SJCRH30 (cell line): ENCODE measurements at regions not wholly inside any gene's neighbourhood (a gene's known extent, or its start where the extent isn't known, plus 50 kb on each side); places are given as distances from the start of the nearest gene placed in this dataset.

Source experiments
- DNase-seq, 2 experiments: peaks; one replicate each; pipeline ENCODE4 v3.0.0-alpha.2; 2015 to 2020
- H3K27ac ChIP-seq: fragments of 250-450 bp; sonication (Bioruptor Pico); 2 replicates; pipeline ENCODE4 v1.5.1; 2020; ENCODE audit warnings: mild to moderate bottlenecking, moderate library complexity
- H3K27me3 ChIP-seq: fragments of 250-450 bp; sonication (Bioruptor Pico); 2 replicates; pipeline ENCODE4 v1.5.1; 2020; ENCODE audit warnings: mild to moderate bottlenecking, moderate library complexity
- H3K36me3 ChIP-seq: fragments of 250-450 bp; sonication (Bioruptor Pico); 2 replicates; pipeline ENCODE4 v1.5.1; 2020; ENCODE audit warnings: mild to moderate bottlenecking, moderate library complexity
- H3K4me1 ChIP-seq: fragments of 250-450 bp; sonication (Bioruptor Pico); 2 replicates; pipeline ENCODE4 v1.5.1; 2020; ENCODE audit warnings: mild to moderate bottlenecking, moderate library complexity
- H3K4me3 ChIP-seq: fragments of 250-450 bp; sonication (Bioruptor Pico); 2 replicates; pipeline ENCODE4 v1.5.1; 2020; ENCODE audit warnings: mild to moderate bottlenecking, moderate library complexity
- H3K9me3 ChIP-seq: fragments of 250-450 bp; sonication (Bioruptor Pico); replicated peaks from 2 replicates; pipeline ENCODE4 v1.5.1; 2020; ENCODE audit warnings: mild to moderate bottlenecking, moderate library complexity

DNA sequence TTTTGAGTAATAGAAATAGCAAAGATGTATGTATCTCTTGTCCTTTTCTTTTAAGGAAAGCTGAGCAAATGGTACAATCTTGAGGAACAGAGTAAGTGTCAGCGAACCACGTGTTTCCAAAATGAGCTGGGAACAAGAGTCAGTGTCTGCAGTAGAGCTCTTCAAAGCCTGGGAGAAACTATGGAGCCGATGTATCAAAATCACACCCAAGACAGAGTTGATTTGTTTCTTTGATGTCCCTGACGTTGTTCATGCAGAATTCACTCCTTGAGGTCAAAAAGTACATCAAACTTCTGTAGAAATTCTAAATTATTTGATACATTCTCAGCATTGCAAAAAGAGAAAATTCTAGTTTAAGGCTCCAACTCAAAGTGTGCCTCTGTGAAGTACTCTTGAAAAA is 216.5 kb downstream of the SKIDA1 start:
- DNase-seq: no peak
- Histone ChIP-seq H3K27me3 (no peaks in the 10 kb centered on the region), H3K9me3 (no peaks in the 10 kb centered on the region), H3K4me3 (no peak overlapping the region), H3K27ac (no peak overlapping the region), H3K4me1 (no peaks in the 10 kb centered on the region), H3K36me3 (no peaks in the 10 kb centered on the region)

DNA sequence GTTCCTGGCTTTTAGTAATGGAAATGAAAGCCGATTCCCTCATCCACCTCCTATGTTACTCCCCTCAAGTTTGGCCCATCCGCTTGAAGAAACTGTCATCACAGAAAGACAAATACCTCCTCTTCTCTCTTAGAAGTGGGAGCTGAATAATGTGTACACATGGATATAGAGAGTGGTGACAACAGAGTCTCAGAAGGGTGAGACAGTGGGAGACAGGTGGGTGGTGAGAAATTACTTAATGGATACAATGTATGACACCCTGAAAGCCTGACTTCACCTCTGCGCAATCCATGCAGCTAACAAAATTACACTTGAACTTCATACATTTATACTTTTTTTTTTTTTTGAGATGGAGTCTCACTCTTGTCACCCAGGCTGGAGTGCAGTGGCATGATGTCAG is 217.5 kb downstream of the SKIDA1 start:
- Histone ChIP-seq H3K4me3 (no peak overlapping the region), H3K9me3 (no peaks in the 10 kb centered on the region), H3K36me3 (no peaks in the 10 kb centered on the region), H3K27me3 (no peaks in the 10 kb centered on the region), H3K27ac (no peak overlapping the region), H3K4me1 (no peaks in the 10 kb centered on the region)
- DNase-seq: no peak

DNA sequence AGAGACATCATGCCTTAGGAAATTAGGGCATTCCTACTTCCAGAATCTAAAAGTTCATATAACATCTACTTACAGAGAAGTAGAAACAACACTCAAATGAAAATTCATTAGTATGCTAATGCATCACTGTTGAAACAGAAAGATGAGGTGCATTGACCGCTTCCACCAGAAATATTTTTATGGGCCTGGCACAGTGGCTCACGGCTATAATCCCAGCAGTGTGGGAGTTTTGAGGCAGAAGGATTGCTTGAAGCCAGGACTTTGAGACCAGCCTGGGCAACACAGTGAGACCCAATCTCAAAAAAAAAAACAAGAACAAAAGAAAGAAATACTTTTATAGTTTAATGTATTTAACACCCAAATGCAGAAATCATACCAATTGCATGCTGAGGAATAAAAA is 220.9 kb downstream of the SKIDA1 start:
- Histone ChIP-seq H3K27me3 (no peaks in the 10 kb centered on the region), H3K27ac (no peak overlapping the region), H3K4me3 (no peak overlapping the region), H3K9me3 (no peaks in the 10 kb centered on the region), H3K4me1 (no peaks in the 10 kb centered on the region), H3K36me3 (no peaks in the 10 kb centered on the region)
- no peak for DNase-seq

DNA sequence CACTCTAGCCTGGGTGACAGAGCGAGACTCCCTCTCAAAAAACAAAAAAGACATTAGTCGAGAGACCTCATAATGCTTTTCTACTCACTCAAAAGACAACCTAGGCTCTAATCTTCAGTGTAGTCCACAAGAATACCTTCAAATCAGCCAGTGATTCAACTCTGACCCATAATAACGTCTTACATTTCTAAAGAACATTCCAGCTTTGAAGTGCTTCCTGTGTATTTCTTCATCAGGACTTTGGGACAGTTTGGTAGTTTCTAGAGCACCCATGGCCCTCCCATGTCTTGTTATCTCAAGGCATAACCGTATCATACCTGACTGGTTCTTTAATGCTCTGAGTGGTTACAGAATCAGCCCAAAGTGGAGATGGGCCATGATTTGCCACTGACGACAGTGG is 221.3 kb downstream of the SKIDA1 start:
- DNase-seq: no peak
- Histone ChIP-seq H3K9me3 (no peaks in the 10 kb centered on the region), H3K27me3 (no peaks in the 10 kb centered on the region), H3K4me3 (no peak overlapping the region), H3K36me3 (no peaks in the 10 kb centered on the region), H3K27ac (no peak overlapping the region), H3K4me1 (no peaks in the 10 kb centered on the region)

DNA sequence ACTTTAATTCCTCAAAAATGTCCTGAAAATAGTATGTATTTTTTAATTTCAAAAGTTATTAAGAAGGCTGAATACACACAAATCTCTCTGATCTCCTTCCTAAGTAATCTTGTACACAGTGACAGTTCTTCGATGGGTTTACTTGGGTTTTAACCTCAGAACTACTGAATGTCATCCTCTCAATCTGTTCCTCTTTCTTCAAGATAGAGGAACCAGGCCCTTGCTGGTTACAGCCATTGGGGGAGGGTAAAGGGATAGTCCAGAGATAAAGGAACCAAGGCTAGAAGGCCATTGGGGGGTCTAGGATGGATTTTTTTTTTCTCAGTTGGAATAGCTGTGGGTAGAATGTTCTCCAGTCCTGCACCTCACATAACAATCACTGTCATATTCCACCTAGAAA is 224.9 kb downstream of the SKIDA1 start:
- Histone ChIP-seq H3K4me1 (no peaks in the 10 kb centered on the region), H3K4me3 (no peak overlapping the region), H3K27me3 (no peaks in the 10 kb centered on the region), H3K36me3 (no peaks in the 10 kb centered on the region), H3K27ac (no peak overlapping the region), H3K9me3 (no peaks in the 10 kb centered on the region)
- no peak for DNase-seq

DNA sequence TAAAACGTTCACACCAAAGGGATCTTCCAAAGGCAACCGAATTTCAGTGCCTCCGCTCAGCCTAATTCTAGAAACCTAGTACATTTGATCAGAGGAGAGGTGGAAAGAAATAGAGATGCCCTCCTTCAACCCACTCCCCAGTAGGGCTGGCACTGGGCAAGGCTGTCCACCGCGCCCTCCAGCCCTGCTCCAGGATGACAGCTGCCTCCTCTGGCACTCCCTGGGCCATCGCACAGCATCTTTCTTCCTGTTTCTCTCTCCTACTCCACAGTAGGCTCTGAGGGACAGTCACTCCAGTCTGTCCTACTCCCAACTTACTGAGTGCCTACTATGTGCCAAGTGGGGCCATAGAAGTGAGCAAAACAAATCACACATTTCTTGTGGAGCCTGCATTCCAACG is 226.2 kb downstream of the SKIDA1 start:
- H3K27ac ChIP-seq: no peak overlapping the region
- no peaks in the 10 kb centered on the region for H3K27me3 ChIP-seq
- no peaks in the 10 kb centered on the region for H3K9me3 ChIP-seq
- DNase-seq: no peak
- no peaks in the 10 kb centered on the region for H3K36me3 ChIP-seq
- peaks cover under 1% of the 10 kb centered on the region; the same call in 1 of the 2 replicates for H3K4me1 ChIP-seq
- H3K4me3 ChIP-seq: no peak overlapping the region

DNA sequence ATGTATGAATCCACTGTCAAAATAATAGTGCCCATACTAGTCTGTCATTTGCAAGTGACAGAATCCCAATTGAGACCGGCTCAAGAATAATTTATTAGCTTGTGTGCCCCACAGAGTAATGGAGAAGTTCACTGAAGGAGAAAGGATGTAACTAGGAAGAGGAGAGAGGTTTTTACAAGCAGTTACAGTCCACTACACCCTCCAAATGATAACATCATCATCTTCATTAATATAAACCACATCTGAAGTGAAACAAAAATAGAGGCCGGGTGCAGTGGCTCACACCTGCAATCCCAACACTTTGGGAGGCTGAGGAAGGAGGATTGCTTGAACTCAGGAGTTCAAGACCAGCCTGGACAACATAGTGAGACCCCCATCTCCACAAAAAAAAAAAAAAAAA is 226.8 kb downstream of the SKIDA1 start:
- H3K36me3 ChIP-seq: no peaks in the 10 kb centered on the region
- no peak for DNase-seq
- no peak overlapping the region for H3K27ac ChIP-seq
- H3K27me3 ChIP-seq: no peaks in the 10 kb centered on the region
- H3K9me3 ChIP-seq: no peaks in the 10 kb centered on the region
- H3K4me3 ChIP-seq: no peak overlapping the region
- H3K4me1 ChIP-seq: peaks cover 7% of the 10 kb centered on the region

DNA sequence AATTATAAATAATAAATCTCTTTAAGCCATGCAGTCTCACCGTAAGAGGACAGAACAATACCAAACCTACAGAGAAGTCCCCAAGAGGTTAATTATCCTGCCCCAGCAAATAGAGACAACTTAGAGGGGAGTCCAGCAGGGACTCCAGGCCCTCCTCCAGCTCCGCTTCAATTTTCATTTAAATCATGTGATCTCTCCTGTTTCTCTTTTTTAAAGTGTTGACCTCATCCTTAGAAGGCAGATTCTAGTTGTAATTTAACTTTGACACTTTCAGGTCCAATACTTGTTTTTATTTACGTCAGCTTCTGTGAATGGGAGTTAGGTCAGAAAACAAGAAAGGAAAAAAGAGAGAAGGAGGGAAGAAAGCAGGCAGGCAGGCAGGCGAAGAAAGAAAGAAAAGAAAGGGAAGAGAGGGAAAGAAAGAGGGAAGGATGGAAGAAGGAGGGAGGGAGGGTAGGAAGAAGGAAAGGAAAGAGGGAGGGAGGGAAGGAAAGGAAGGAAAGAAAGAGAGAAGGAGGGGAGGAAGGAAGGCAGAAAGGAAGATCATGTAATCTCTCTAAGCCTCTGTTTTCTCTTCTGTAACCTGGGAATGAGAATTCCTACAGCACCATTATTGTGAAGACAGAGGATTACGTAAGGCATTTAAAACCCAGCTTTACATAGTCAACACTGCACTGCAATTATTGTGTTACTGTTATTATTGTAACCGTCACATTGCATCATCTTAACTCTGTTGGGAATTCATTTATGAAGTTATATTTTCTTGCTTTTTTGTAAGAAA is 227.7 kb downstream of the SKIDA1 start:
- Histone ChIP-seq H3K9me3 (no peaks in the 10 kb centered on the region), H3K36me3 (no peaks in the 10 kb centered on the region), H3K27ac (no peak overlapping the region), H3K4me1 (peaks cover 8% of the 10 kb centered on the region), H3K27me3 (no peaks in the 10 kb centered on the region), H3K4me3 (no peak overlapping the region)
- DNase-seq: no peak

DNA sequence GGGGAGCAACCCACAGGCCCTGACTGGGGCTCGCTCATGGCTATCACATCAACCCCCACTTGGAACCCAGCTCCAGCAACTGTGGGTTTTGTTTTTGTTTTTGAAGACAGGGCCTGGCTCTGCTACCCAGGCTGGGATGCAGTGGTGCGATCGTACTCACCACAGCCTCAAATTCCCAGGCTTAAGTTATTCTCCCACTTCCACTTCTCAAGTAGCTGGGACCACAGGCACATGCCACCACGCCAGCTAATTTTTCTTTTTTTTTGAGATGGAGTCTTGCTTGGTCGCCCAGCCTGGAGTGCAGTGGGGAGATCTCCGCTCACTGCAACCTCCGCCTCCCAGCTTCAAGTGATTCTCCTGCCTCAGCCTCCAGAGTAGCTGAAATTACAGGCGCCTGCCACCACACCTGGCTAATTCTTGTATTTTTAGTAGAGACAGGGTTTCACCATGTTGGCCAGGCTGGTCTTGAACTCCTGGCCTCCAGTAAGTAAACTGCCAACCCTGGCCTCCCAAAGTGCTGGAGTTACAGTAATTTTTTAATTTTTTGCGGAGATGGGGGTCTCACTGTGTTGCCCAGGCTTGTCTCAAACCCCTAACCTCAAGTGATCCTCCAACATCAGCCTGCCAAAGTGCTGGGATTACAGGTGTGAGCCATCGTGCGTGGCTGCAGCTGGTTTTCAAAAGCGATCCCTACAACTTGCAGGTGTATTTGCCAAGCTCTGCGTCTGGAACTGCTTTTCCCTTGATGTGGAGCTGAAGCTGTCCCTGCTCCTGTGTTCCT is 228.7 kb downstream of the SKIDA1 start:
- DNase-seq: no peak
- no peaks in the 10 kb centered on the region for H3K9me3 ChIP-seq
- H3K4me3 ChIP-seq: no peak overlapping the region
- no peaks in the 10 kb centered on the region for H3K36me3 ChIP-seq
- no peak overlapping the region for H3K27ac ChIP-seq
- peaks cover 15% of the 10 kb centered on the region for H3K4me1 ChIP-seq
- no peaks in the 10 kb centered on the region for H3K27me3 ChIP-seq

DNA sequence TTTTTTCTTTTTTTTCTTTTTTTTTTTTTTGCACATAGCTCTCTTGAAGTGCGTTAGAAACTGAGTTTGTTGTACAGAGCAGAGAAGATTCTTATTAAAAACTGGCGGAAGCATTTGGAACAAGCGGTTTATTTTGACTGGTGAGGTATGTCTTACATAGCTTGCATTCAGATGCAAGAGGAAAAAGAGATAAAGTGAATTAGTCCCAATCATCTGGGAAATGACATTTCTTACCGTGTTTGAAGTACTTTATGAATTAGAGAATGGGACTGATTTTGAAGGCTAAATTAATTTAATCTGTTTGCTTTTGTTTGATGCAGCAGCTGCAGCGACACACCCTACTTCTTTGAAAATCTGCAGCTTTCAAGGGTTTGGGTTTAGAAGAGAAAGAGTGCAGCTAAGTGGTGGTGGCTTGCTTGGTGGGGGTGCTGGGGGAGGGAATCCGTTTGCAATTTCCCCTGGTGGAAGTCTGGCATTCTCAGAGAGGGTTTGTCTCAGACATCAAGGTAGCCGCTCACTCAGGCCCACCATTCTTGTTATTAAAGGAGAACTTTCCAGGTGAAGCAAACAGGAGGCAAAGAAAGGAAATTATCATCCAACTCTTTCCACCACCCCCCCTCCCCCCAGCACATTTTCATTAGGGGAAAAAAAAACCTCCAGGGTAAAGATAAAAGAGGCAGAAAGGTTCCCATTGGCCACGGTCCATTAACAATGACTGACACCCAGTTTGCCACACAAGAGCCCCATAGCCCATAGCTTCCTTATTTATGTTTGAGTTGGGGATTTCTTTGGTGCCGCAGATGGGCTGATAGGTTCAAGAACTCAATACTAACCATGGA is 231.7 kb downstream of the SKIDA1 start:
- Histone ChIP-seq H3K27me3 (no peaks in the 10 kb centered on the region), H3K9me3 (no peaks in the 10 kb centered on the region), H3K36me3 (no peaks in the 10 kb centered on the region), H3K27ac (no peak overlapping the region; the same call in 1 of the 2 replicates), H3K4me3 (peak overlapping the region; percentile 24; the same call in 1 of the 2 replicates), H3K4me1 (peaks cover 15% of the 10 kb centered on the region)
- no peak for DNase-seq

DNA sequence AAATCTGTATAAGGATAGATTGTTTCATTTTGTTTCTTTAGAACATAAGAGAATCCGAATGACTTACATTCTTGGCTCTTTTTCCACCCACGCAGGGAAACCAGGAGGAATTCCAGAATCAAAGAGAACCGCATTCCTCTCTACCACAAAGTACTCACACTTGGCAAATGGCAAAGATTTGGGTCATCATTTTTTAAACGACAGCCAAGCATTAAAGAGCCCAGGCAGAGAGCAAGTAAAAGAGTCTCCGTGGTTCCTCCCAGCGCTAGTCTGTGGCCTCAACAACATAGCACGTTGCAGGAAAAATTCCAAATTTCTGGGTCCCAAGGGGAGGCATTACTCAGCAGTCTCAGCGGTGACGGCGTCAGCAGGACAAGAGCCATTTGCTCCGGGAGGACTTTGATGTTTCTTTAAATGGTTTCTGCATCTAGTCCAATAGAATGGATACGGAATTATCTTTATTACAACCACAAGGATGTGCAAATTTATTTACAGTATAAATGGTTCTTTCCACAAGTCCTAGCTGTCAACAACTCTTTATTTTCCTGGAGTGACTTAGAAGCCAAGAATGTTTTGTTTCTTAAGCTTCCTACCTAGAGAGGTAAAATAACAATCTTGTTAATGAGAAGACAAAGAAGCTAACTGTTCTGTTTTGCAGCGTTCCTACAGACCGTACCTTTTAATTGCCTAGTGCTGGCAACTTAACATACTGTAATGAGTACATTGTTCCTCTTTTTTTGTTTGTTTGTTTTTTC is 232.5 kb downstream of the SKIDA1 start:
- peaks cover 15% of the 10 kb centered on the region for H3K4me1 ChIP-seq
- peak overlapping the region; percentile 17; the same call in 1 of the 2 replicates for H3K27ac ChIP-seq
- DNase-seq: peak; percentile 78 to 79

DNA sequence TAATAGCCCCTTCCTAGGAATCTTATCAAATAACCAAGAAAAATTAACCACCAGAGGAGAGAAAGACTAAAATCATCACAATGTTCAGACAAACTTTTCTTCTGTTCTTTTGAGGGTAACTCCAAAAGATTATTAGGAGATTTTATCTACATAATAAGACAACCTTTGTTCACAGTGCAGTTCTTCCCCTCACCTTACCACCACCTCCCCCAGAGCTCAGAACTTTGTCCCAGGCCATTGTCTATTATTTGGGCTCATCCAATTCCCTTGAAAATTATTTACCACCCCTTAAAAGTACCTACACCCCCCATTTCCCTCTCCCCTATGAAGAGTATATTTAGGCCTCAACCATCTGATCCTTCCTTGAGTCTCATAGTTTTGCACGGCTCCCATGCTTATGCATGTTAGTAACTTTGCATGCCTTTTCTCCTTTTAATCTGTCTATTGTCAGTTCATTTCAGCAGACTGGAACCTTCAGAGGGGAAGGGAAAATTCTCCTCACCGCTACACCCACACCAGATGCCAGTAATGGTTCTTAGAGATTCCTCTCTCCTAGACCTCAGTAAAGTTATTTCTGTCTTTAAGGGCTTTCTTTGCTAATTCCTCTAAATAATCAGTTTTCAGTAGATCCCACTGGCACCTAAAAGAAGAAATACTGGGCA is 234.9 kb downstream of the SKIDA1 start:
- Histone ChIP-seq H3K27me3 (no peaks in the 10 kb centered on the region), H3K27ac (no peak overlapping the region), H3K9me3 (no peaks in the 10 kb centered on the region), H3K4me3 (no peak overlapping the region), H3K36me3 (no peaks in the 10 kb centered on the region), H3K4me1 (peaks cover 15% of the 10 kb centered on the region)
- no peak for DNase-seq

More for the DNA sequence above, 232.5 kb downstream of the SKIDA1 start:
- peak overlapping the region; percentile 24; the same call in 1 of the 2 replicates for H3K4me3 ChIP-seq
- no peaks in the 10 kb centered on the region for H3K36me3 ChIP-seq
- no peaks in the 10 kb centered on the region for H3K27me3 ChIP-seq
- H3K9me3 ChIP-seq: no peaks in the 10 kb centered on the region

DNA sequence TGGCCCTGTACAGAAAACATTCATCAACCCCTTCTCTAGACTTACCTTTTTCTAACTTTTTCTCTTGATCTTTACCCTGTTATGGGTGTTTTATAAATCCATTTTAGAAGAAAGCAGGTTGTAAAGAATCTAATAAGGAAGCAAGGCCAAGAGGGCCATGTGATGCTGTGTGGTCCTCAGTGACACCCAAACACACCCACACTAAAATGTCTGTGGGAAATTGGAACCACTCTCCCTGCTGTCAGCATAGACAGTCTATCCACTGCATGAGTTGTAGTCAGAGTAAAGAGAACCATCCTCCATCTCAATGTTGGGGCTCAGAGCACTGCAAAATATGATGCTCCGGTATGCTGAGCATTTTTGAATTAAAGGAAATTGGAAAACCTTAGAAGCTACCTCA is 235.5 kb downstream of the SKIDA1 start:
- Histone ChIP-seq H3K27ac (no peak overlapping the region), H3K4me3 (no peak overlapping the region), H3K36me3 (no peaks in the 10 kb centered on the region), H3K9me3 (no peaks in the 10 kb centered on the region), H3K27me3 (no peaks in the 10 kb centered on the region), H3K4me1 (peaks cover 15% of the 10 kb centered on the region)
- no peak for DNase-seq

DNA sequence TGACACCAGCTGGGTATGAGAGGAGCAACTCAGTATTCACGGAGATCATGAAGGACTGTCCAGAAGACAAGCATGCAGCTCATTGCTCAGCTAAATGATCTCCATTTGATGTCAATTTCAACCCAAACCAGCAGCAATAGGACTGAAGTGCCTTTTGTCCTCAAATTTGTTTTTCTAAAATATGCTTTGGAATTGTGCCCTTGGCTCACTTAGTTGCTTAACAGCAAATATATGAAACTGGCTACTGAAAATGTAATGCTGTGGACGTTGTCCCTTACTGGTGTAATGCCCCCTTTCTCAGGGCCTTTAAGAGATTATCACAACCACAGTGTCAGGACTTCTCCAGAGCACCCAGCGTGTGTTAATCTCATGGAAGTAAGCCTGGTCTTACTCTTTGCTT is 236.2 kb downstream of the SKIDA1 start:
- no peaks in the 10 kb centered on the region for H3K36me3 ChIP-seq
- no peak overlapping the region for H3K27ac ChIP-seq
- no peaks in the 10 kb centered on the region for H3K9me3 ChIP-seq
- H3K27me3 ChIP-seq: no peaks in the 10 kb centered on the region
- H3K4me1 ChIP-seq: peaks cover 14% of the 10 kb centered on the region
- H3K4me3 ChIP-seq: no peak overlapping the region
- DNase-seq: no peak
